ENCODE measurements at regions not wholly inside any gene's neighbourhood (a gene's known extent, or its start where the extent isn't known, plus 50 kb on each side); places are given as distances from the start of the nearest gene placed in this dataset.

DNA sequence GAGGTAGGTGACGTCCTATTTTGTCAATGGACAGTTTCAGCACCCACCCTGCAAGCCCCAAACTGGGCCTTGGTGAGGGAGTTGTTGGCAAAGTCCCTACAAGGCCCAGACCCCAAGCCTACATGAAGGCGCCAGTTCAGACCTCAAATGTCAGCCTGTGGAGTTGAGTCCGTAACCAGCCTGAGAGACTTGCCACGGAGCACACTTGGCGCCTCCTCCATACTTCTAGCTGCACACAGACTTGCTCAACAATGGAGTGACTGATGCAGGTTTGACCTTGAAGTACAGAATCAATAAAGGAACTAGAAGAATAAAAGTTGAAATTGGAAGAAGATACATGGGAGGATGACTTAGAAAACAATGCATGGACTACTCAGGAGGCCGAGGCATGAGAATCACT lies 134.3 kb downstream of the PROX1 start:
- TF ChIP-seq, protein P1, sequence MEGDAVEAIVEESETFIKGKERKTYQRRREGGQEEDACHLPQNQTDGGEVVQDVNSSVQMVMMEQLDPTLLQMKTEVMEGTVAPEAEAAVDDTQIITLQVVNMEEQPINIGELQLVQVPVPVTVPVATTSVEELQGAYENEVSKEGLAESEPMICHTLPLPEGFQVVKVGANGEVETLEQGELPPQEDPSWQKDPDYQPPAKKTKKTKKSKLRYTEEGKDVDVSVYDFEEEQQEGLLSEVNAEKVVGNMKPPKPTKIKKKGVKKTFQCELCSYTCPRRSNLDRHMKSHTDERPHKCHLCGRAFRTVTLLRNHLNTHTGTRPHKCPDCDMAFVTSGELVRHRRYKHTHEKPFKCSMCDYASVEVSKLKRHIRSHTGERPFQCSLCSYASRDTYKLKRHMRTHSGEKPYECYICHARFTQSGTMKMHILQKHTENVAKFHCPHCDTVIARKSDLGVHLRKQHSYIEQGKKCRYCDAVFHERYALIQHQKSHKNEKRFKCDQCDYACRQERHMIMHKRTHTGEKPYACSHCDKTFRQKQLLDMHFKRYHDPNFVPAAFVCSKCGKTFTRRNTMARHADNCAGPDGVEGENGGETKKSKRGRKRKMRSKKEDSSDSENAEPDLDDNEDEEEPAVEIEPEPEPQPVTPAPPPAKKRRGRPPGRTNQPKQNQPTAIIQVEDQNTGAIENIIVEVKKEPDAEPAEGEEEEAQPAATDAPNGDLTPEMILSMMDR (IDR thresholded peaks at IDR 0.05; ENCODE audit: control insufficient read depth, insufficient read depth, low read depth, low read length, missing control alignments): no peak
- DNase-seq (ENCODE audit: low read depth): no peak
- no peak overlapping the region for H3K4me3 ChIP-seq (ENCODE audit: control insufficient read depth, low read depth, low read length)

DNA sequence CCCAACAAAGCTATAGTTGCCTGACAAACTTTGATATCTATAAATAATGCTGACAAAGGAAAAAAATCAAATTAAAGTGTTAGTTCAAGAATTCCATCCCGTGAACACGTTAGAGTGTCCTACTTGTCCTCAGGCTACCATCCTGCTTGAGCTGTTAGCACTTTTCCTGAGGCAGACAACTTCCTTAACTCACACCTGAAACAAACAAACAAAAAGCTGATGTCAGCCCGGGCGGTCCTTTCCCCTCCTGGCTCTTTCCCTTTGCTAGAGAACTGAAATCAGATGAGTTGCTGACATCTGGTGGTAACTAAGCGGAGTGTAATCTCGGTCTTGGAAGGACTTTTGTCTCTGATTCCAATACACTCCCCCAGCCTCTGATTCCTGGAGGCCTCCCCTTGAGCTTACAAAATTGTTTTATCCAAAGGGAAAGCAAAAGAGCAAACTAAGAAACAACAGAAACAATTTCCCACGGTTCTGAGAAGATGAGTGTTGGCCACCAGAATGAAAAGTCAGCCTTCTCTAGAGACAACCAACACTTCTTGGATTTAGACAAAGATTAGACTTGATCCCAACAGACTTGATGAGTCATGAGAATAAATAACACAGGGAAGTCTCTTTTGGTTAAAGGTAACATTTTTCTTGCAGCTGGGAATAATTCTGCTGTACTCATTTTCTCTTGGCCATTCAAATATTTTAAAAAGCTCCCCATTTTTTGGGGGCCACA lies 135.4 kb downstream of the PROX1 start:
- TF ChIP-seq, protein P1 (IDR thresholded peaks at IDR 0.05; ENCODE audit: control insufficient read depth, insufficient read depth, low read depth, low read length, missing control alignments): peak; percentile 63
- H3K4me3 ChIP-seq (ENCODE audit: control insufficient read depth, low read depth, low read length): no peak overlapping the region
- DNase-seq (ENCODE audit: low read depth): peak; percentile 17

DNA sequence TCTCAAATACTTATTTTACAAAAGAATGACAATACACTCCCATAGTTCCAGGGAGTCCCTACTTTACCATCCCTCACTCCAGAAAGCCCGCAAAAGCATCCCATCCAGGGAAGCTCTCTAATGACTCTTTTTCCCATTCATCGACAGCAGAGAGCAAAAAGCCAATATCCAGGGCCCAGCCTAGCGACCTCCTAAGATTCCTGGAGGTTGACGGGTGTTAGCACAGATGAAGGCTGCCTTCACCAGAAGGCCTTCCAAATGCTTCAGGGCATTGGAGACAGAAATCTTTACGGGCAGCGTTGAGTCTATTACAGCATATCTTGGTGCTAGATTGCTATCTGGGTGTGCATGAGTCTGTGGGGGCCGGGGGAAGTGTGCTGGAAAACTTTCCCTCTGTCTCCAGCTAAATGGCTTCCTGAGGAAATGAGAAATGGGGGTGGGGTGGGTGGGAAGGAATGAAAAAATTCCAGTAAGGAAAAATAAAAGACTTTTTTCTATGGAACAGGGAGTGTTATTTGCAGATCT lies 136.6 kb downstream of the PROX1 start:
- no peak for DNase-seq (ENCODE audit: low read depth)
- TF ChIP-seq, protein P1 (IDR thresholded peaks at IDR 0.05; ENCODE audit: control insufficient read depth, insufficient read depth, low read depth, low read length, missing control alignments): no peak
- no peak overlapping the region for H3K4me3 ChIP-seq (ENCODE audit: control insufficient read depth, low read depth, low read length)

- no peak overlapping the region for H3K4me3 ChIP-seq (ENCODE audit: control insufficient read depth, low read depth, low read length)
- TF ChIP-seq, protein P1 (IDR thresholded peaks at IDR 0.05; ENCODE audit: control insufficient read depth, insufficient read depth, low read depth, low read length, missing control alignments): no peak
- DNase-seq (ENCODE audit: low read depth): no peak
Measured at GRCh38 chr1:214124915-214125314, 137.1 kb downstream of the PROX1 start.

DNA sequence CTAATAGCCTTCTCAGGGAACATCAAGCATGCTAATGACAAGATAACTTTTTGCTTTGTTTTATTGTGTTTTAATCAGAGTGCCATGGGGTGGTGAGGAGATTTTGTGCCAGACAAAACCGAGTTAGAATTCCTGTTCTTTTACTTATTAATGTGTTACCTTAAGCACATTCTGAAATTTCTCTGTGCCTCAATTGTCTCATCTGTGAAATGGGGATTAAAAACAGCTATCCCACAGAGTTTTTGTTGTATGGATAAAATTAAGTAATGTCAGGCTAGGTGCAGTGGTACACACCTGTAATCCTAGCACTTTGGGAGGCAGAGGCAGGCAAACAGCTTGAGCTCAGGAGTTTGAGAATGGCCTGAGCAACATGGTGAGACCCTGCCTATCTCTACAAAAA lies 138.0 kb downstream of the PROX1 start:
- DNase-seq (ENCODE audit: low read depth): no peak
- H3K4me3 ChIP-seq (ENCODE audit: control insufficient read depth, low read depth, low read length): no peak overlapping the region
- TF ChIP-seq, protein P1 (IDR thresholded peaks at IDR 0.05; ENCODE audit: control insufficient read depth, insufficient read depth, low read depth, low read length, missing control alignments): no peak

- H3K4me3 ChIP-seq (ENCODE audit: control insufficient read depth, low read depth, low read length): no peak overlapping the region
- TF ChIP-seq, protein P1 (IDR thresholded peaks at IDR 0.05; ENCODE audit: control insufficient read depth, insufficient read depth, low read depth, low read length, missing control alignments): no peak
- no peak for DNase-seq (ENCODE audit: low read depth)
Measured at GRCh38 chr1:214126697-214127146, 138.9 kb downstream of the PROX1 start.

Data from AG09309 (cell line).